AG10803 (cell line): ENCODE measurements at regions not wholly inside any gene's neighbourhood (a gene's known extent, or its start where the extent isn't known, plus 50 kb on each side); places are given as distances from the start of the nearest gene placed in this dataset.

Source experiments
- DNase-seq: peaks from one replicate; pipeline ENCODE4 v3.0.0; 2010; ENCODE audit warnings: low read depth
- H3K4me3 ChIP-seq: 2 replicates; pipeline ENCODE4 v1.5.1; 2011; ENCODE audit warnings: mild to moderate bottlenecking, low read length, control low read depth
- CTCF ChIP-seq: conservative IDR thresholded peaks from 2 replicates; pipeline ENCODE4 v1.5.1; 2011; ENCODE audit warnings: mild to moderate bottlenecking, low read length, control low read depth, inconsistent platforms

DNA sequence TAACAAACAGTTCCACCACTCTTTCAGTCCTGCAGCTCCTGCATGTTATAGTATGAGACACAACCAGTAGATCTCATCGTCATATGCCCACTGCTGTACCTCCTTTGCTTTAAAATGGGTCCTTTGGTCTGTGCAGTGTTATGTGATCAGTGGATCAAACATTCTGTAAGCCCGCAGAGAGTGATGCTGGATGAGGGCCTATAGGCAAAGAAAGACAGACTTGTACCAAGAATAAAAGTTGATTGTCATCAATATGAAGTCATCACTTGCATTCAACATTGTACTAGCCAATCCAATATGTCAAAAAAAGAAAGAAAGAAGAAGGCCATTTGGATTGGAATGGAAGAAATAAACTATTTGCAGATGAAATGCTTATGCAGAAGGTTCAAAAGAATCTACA is 79.8 kb upstream of the PHYHIPL start:
- no peak overlapping the region for H3K4me3 ChIP-seq
- no peak for DNase-seq
- no peak for TF ChIP-seq CTCF

DNA sequence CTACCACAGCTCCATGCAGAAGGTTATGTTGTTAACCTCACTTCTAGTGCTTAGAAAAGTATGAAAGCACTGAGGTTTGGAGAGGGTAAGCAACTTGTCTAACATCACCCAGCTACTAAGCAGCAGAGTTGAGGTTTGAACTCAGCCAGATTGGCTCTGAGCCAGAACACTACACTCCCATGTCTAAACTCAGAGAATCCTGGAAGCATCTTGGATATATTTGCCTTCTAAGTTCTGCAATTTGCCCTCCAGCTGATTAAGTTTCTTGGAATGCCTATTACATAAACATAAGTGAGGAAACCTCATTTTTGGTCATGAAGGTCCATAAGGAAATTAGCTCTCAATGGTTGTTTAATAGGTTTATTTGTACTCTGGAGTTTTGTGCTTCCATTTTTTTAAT is 78.1 kb upstream of the PHYHIPL start:
- DNase-seq: peak; percentile 87

DNA sequence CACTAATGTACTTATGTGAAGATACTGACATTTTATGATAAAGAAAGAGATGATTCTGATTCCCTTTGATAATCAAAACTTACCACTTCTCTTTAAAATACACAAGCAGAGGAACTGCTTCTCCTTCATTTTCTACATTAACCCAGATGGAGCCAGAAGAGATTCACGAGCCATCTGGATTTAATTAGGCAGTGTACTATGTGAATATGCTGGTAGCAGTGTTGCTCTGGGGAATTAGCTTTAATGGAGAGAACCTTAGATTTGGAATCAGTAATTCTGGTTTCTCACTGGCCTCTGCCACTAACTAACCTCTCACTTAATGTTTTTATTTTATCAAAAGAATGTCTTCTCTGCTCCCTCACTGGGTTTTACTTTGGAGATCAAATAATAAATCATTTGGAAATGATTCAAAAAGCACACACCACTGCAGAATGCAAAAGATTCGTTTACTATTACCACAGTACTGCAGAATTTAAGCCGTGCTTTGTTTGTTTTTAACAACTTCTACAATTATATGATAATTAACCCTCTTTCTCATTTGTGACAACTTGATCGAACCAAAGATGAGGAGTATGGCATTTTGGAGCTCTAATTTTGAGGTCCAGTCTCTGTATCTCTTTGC is 77.5 kb upstream of the PHYHIPL start:
- H3K4me3 ChIP-seq: no peak overlapping the region
- DNase-seq: peak; percentile 72

More for the DNA sequence above, 78.1 kb upstream of the PHYHIPL start:
- no peak overlapping the region for H3K4me3 ChIP-seq
- TF ChIP-seq CTCF: no peak

GRCh38 chr10:59099481-59099880 is 77.0 kb upstream of the PHYHIPL start:
- no peak overlapping the region for H3K4me3 ChIP-seq
- peak; percentile 64 for DNase-seq
- TF ChIP-seq CTCF: no peak

More for the DNA sequence above, 77.5 kb upstream of the PHYHIPL start:
- TF ChIP-seq CTCF: no peak

DNA sequence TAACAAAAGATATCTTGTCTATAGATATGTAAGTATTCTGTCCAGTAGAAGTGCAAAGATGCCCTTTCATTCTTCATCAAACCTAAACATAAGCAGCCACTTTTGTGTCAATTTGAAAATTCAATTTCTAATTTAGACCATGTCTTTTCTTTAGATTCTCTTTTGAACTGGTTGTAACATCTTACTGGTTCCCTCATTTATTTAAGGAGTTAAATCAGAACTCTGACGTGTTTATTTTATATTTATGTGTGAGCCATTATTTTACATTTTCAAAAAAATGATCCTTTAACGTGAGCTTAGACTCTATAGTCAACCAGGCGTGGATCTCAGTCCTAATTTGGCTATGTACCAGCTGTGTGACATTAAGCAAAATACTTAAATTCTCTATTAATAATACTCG is 74.0 kb upstream of the PHYHIPL start:
- TF ChIP-seq CTCF: no peak

DNA sequence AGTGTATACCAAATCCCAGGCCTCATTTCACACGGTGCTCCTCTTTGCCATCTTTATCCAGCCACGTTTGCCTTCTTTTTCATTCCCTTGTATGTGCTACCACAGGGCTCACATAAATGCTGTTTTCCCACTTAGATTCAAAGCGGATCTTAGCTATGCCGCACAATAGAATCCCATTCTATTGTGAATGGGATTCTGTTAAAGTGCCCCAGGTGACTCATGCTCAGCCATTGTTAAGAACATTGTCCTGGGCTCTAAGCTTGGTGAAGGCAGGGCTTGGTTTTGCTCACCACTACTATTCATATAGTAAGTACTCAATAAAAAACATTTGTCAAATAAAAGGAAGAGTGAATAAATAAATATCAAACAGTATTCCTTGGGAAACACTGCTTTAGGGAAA is 72.3 kb upstream of the PHYHIPL start:
- no peak overlapping the region for H3K4me3 ChIP-seq
- TF ChIP-seq CTCF: no peak
- DNase-seq: no peak

More for the DNA sequence above, 74.0 kb upstream of the PHYHIPL start:
- H3K4me3 ChIP-seq: no peak overlapping the region
- no peak for DNase-seq

DNA sequence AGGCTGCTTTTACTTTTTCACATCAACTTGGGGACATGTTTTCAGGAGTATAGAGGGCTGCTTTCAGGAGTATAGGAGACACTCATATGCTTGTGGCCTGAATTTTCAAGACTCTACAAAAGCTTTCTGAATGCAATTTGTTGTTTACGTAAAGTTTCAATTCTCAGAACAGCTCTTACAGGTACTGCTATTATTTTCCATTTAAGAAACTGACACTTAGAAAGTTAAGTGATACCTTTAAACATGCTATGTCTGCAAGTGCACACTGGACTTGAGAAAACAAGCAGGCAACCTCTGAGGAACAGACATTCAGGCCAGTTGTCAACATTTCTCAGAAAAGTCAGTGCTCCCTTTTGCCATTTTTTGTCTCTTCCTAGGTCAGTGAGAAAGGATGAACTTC is 70.0 kb upstream of the PHYHIPL start:
- DNase-seq: no peak
- no peak for TF ChIP-seq CTCF
- no peak overlapping the region for H3K4me3 ChIP-seq
